ENCODE measurements at regions not wholly inside any gene's neighbourhood (a gene's known extent, or its start where the extent isn't known, plus 50 kb on each side); places are given as distances from the start of the nearest gene placed in this dataset.

DNA sequence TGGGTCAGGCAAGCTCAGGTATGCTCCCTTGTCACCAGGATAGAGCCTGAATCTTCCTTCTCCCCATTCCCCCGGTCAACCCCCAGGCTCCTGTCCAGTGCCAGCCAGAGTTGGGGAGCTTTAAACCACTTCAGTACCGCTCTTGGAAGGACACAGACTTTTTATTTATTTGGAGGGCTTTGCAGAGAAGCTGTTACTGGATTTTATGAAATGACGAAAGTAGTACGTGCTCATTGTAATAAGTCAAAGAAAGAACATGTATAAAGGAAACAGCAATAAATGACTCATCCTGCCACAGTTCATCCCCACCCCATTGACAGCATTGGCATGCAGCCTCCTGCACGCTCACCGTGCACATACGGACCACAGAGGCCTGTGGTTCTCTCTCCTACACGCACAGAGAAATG is 230.3 kb downstream of the AUH start:
- Histone ChIP-seq H3K9me3 (ENCODE audit: control insufficient read depth, insufficient read depth, low read depth, low read length) (no peaks in the 10 kb centered on the region), H3K27ac (ENCODE audit: low read length) (no peak overlapping the region), H3K4me1 (ENCODE audit: control insufficient read depth, insufficient read depth, low read length) (no peaks in the 10 kb centered on the region; the same call in 1 of the 2 replicates), H3K36me3 (ENCODE audit: control insufficient read depth, insufficient read depth, low read length) (no peaks in the 10 kb centered on the region), H3K27me3 (ENCODE audit: control insufficient read depth, insufficient read depth, low read length) (no peaks in the 10 kb centered on the region), H3K4me3 (ENCODE audit: low read depth in 2 of 2, low read length in 2 of 2) (no peak overlapping the region)
- DNase-seq (ENCODE audit: low read depth, low spot score) (peak; percentile 58), ATAC-seq (peak; percentile 85; the same call in 1 of the 2 replicates)
- TF ChIP-seq POLR2AphosphoS5 (IDR thresholded peaks at IDR 0.05; ENCODE audit: low read depth, low read length) (no peak), SIN3A (IDR thresholded peaks at IDR 0.05; ENCODE audit: borderline replicate concordance, insufficient read depth, low read depth, low read length) (no peak), TCF7L2 (IDR thresholded peaks at IDR 0.05; ENCODE audit: low read depth, low read length) (no peak)
- TF ChIP-seq, protein P1, sequence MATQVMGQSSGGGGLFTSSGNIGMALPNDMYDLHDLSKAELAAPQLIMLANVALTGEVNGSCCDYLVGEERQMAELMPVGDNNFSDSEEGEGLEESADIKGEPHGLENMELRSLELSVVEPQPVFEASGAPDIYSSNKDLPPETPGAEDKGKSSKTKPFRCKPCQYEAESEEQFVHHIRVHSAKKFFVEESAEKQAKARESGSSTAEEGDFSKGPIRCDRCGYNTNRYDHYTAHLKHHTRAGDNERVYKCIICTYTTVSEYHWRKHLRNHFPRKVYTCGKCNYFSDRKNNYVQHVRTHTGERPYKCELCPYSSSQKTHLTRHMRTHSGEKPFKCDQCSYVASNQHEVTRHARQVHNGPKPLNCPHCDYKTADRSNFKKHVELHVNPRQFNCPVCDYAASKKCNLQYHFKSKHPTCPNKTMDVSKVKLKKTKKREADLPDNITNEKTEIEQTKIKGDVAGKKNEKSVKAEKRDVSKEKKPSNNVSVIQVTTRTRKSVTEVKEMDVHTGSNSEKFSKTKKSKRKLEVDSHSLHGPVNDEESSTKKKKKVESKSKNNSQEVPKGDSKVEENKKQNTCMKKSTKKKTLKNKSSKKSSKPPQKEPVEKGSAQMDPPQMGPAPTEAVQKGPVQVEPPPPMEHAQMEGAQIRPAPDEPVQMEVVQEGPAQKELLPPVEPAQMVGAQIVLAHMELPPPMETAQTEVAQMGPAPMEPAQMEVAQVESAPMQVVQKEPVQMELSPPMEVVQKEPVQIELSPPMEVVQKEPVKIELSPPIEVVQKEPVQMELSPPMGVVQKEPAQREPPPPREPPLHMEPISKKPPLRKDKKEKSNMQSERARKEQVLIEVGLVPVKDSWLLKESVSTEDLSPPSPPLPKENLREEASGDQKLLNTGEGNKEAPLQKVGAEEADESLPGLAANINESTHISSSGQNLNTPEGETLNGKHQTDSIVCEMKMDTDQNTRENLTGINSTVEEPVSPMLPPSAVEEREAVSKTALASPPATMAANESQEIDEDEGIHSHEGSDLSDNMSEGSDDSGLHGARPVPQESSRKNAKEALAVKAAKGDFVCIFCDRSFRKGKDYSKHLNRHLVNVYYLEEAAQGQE (IDR thresholded peaks at IDR 0.05; ENCODE audit: insufficient read depth in 1 of 2, low read depth in 2 of 2, low read length in 1 of 2): no peak
- TF ChIP-seq, protein P2, sequence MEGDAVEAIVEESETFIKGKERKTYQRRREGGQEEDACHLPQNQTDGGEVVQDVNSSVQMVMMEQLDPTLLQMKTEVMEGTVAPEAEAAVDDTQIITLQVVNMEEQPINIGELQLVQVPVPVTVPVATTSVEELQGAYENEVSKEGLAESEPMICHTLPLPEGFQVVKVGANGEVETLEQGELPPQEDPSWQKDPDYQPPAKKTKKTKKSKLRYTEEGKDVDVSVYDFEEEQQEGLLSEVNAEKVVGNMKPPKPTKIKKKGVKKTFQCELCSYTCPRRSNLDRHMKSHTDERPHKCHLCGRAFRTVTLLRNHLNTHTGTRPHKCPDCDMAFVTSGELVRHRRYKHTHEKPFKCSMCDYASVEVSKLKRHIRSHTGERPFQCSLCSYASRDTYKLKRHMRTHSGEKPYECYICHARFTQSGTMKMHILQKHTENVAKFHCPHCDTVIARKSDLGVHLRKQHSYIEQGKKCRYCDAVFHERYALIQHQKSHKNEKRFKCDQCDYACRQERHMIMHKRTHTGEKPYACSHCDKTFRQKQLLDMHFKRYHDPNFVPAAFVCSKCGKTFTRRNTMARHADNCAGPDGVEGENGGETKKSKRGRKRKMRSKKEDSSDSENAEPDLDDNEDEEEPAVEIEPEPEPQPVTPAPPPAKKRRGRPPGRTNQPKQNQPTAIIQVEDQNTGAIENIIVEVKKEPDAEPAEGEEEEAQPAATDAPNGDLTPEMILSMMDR (IDR thresholded peaks at IDR 0.05): no peak
- ChIA-PET CTCF (no interaction called here), POLR2A (no interaction called here)
- no TSS peak for BruUV-seq (replicated peaks)
- in situ Hi-C loops (cut with HindIII; ENCODE audit: low pct_unique_long_range_greater_than_20kb, low sequenced_read_pairs) (no loop called here), intact Hi-C loops (cut with micrococcal nuclease; ENCODE audit: unreplicated experiment) (no loop called here)

DNA sequence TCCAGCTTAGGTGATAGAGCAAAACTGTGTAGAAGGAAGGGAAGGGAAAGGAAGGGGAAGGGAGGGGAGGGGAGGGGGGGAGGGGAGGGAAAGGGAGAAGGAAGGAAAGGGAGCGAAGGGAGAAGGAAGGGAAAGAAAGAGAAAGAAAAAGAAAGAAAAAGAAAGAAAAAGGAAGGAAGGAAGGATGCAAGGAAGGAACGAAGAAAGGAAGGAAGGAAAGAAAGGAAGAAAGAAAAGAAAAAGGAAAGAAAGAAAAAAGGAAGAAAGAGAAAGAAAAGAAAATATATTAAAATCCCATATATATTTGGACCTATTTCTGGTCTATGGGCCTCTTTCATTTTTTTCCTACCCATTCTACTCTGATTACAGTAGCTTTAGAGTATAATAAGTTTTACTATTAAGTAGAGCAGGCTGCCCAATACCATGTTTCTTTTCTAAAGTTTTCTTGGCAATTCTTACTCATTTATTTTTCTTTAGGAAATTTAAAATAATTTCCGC is 229.1 kb downstream of the AUH start:
- H3K27ac ChIP-seq (ENCODE audit: low read length): no peak overlapping the region
- no peaks in the 10 kb centered on the region for H3K9me3 ChIP-seq (ENCODE audit: control insufficient read depth, insufficient read depth, low read depth, low read length)
- in situ Hi-C loops (cut with HindIII; ENCODE audit: low pct_unique_long_range_greater_than_20kb, low sequenced_read_pairs) (no loop called here), intact Hi-C loops (cut with micrococcal nuclease; ENCODE audit: unreplicated experiment) (no loop called here)
- no peak overlapping the region for H3K4me3 ChIP-seq (ENCODE audit: low read depth in 2 of 2, low read length in 2 of 2)
- DNase-seq (ENCODE audit: low read depth, low spot score) (no peak), ATAC-seq (no peak)
- H3K4me1 ChIP-seq (ENCODE audit: control insufficient read depth, insufficient read depth, low read length): no peaks in the 10 kb centered on the region; the same call in 1 of the 2 replicates
- POLR2A ChIA-PET: no interaction called here
- H3K36me3 ChIP-seq (ENCODE audit: control insufficient read depth, insufficient read depth, low read length): no peaks in the 10 kb centered on the region
- H3K27me3 ChIP-seq (ENCODE audit: control insufficient read depth, insufficient read depth, low read length): no peaks in the 10 kb centered on the region
- TF ChIP-seq POLR2AphosphoS5 (IDR thresholded peaks at IDR 0.05; ENCODE audit: low read depth, low read length): no peak
- no peak for TF ChIP-seq TCF7L2 (IDR thresholded peaks at IDR 0.05; ENCODE audit: low read depth, low read length)
- no peak for TF ChIP-seq SIN3A (IDR thresholded peaks at IDR 0.05; ENCODE audit: borderline replicate concordance, insufficient read depth, low read depth, low read length)
- TF ChIP-seq, protein P1 (IDR thresholded peaks at IDR 0.05; ENCODE audit: insufficient read depth in 1 of 2, low read depth in 2 of 2, low read length in 1 of 2): no peak
- TF ChIP-seq, protein P2 (IDR thresholded peaks at IDR 0.05): no peak
- no TSS peak for BruUV-seq (replicated peaks)
- CTCF ChIA-PET: no interaction called here
